H1 (cell line): ENCODE measurements at regions not wholly inside any gene's neighbourhood (a gene's known extent, or its start where the extent isn't known, plus 50 kb on each side); places are given as distances from the start of the nearest gene placed in this dataset.

Source experiments
- CTCF ChIA-PET: fragments of 300-600 bp; sonication (Branson Sonifier 250); formaldehyde crosslinking; loops from one replicate; lab custom pipeline; 2021; ENCODE audit not compliant: partially characterized antibody; lab: Charles Lee
- POLR2A ChIA-PET: fragments of 300-600 bp; sonication (Branson Sonifier 250); formaldehyde crosslinking; loops from one replicate; lab custom pipeline; 2021; ENCODE audit warnings: inconsistent platforms; ENCODE audit not compliant: partially characterized antibody; lab: Charles Lee
- DNase-seq, 2 experiments: peaks; one replicate each; pipeline versions ENCODE4 v3.0.0 to v3.0.0-alpha.2; 2010 to 2022; ENCODE audit warnings: low spot score in 2 of 2, low read depth in 1 of 2, mixed read lengths in 1 of 2
- FAIRE-seq: peaks from 2 replicates; lab custom pipeline; 2011; peaks lifted over from hg19 to GRCh38; lab: Jason Lieb, UNC
- H2AFZ ChIP-seq: 2 replicates; pipeline ENCODE4 v1.8.1; 2012; ENCODE audit warnings: low read length, inconsistent platforms
- H2AK5ac ChIP-seq: 2 replicates; pipeline ENCODE4 v1.6.1; 2013; ENCODE audit warnings: low read depth, low read length
- H2BK120ac ChIP-seq: replicated peaks from 2 replicates; pipeline ENCODE3; 2013; ENCODE audit warnings: low read depth, low read length, inconsistent platforms
- H2BK12ac ChIP-seq: 2 replicates; pipeline ENCODE4 v1.6.1; 2013; ENCODE audit warnings: low read depth, low read length
- H2BK15ac ChIP-seq: 2 replicates; pipeline ENCODE4 v1.6.1; 2013; ENCODE audit warnings: low read length
- H2BK20ac ChIP-seq: 2 replicates; pipeline ENCODE4 v1.6.1; 2013; ENCODE audit warnings: low read length
- H2BK5ac ChIP-seq: 2 replicates; pipeline ENCODE4 v1.6.1; 2013; ENCODE audit warnings: low read depth, low read length
- H3K14ac ChIP-seq: 2 replicates; pipeline ENCODE4 v1.6.1; 2013; ENCODE audit warnings: inconsistent platforms; ENCODE audit not compliant: insufficient read length
- H3K18ac ChIP-seq: 2 replicates; pipeline ENCODE4 v1.6.1; 2013; ENCODE audit warnings: low read length; ENCODE audit errors: extremely low read depth
- H3K23ac ChIP-seq: 2 replicates; pipeline ENCODE4 v1.6.1; 2013; ENCODE audit warnings: inconsistent platforms; ENCODE audit not compliant: insufficient read length
- H3K23me2 ChIP-seq: 2 replicates; pipeline ENCODE4 v1.6.1; 2013; ENCODE audit warnings: low read depth, low read length
- H3K27ac ChIP-seq: 2 replicates; pipeline ENCODE4 v1.6.1; 2011; ENCODE audit warnings: low read depth, low read length, inconsistent platforms
- H3K27me3 ChIP-seq, 4 experiments: replicated peaks in 1 of 4; 1 replicate in 1 of 4; 2 replicates in 3 of 4; pipeline versions ENCODE4 v1.6.1 to v1.8.1; 2011 to 2013; ENCODE audit warnings: low read length in 3 of 4, mild to moderate bottlenecking in 3 of 4, inconsistent platforms in 2 of 4, mixed read lengths in 2 of 4, moderate library complexity in 1 of 4; ENCODE audit not compliant: control insufficient read depth in 3 of 4, insufficient read depth in 3 of 4; ENCODE audit errors: extremely low read depth in 1 of 4
- H3K36me3 ChIP-seq, 4 experiments: 2 replicates each; pipeline versions ENCODE4 v1.6.1 to v1.8.1; 2011 to 2013; ENCODE audit warnings: mild to moderate bottlenecking in 4 of 4, low read length in 3 of 4, moderate library complexity in 2 of 4, control low read depth in 1 of 4, inconsistent platforms in 1 of 4; ENCODE audit not compliant: insufficient read depth in 4 of 4, control insufficient read depth in 2 of 4
- H3K4ac ChIP-seq: replicated peaks from 2 replicates; pipeline ENCODE3; 2013; ENCODE audit warnings: low read length, low read depth, mixed read lengths, inconsistent platforms; ENCODE audit not compliant: insufficient read length
- H3K4me1 ChIP-seq, 4 experiments: replicated peaks in 1 of 4; 1 replicate in 1 of 4; 2 replicates in 3 of 4; pipeline versions ENCODE4 v1.6.1 to v1.8.1; 2011 to 2013; ENCODE audit warnings: low read length in 3 of 4, inconsistent platforms in 2 of 4, mixed read lengths in 1 of 4; ENCODE audit not compliant: insufficient read depth in 4 of 4, control insufficient read depth in 3 of 4
- H3K4me2 ChIP-seq, 2 experiments: 2 replicates each; pipeline versions ENCODE4 v1.6.1 to v1.8.1; 2011 to 2013; ENCODE audit warnings: low read depth in 2 of 2, low read length in 2 of 2, control low read depth in 1 of 2, inconsistent platforms in 1 of 2, mild to moderate bottlenecking in 1 of 2; ENCODE audit not compliant: insufficient read depth in 1 of 2
- H3K4me3 ChIP-seq, 4 experiments: fragments of 200-600, 300-600 bp in 1 of 4; sonication (generic), shearing (Covaris generic), sonication (Bioruptor Twin) in 1 of 4; 2 replicates each; pipeline versions ENCODE4 v1.5.1 to v1.8.1; 2011 to 2016; ENCODE audit warnings: low read length in 4 of 4, low read depth in 3 of 4, control low read depth in 2 of 4, inconsistent platforms in 2 of 4, mild to moderate bottlenecking in 2 of 4, mixed read lengths in 1 of 4, moderate library complexity in 1 of 4; ENCODE audit not compliant: insufficient read depth in 2 of 4; ENCODE audit errors: extremely low read depth in 1 of 4
- H3K56ac ChIP-seq: replicated peaks from 2 replicates; pipeline ENCODE3; 2013; ENCODE audit warnings: low read depth, mild to moderate bottlenecking, mixed read lengths, low read length, inconsistent platforms; ENCODE audit not compliant: insufficient read length
- H3K79me1 ChIP-seq: 2 replicates; pipeline ENCODE4 v1.6.1; 2013; ENCODE audit warnings: low read depth, low read length, control low read depth
- H3K79me2 ChIP-seq, 2 experiments: 2 replicates each; pipeline versions ENCODE4 v1.6.1 to v1.8.1; 2012 to 2013; ENCODE audit warnings: low read length in 2 of 2, mild to moderate bottlenecking in 2 of 2, inconsistent platforms in 1 of 2; ENCODE audit not compliant: insufficient read depth in 2 of 2, control insufficient read depth in 1 of 2
- H3K9ac ChIP-seq, 4 experiments: replicated peaks in 1 of 4; 1 replicate in 1 of 4; 2 replicates in 3 of 4; pipeline versions ENCODE4 v1.6.1 to v1.8.1; 2011 to 2013; ENCODE audit warnings: low read depth in 3 of 4, low read length in 3 of 4, control low read depth in 2 of 4, mild to moderate bottlenecking in 2 of 4, moderate library complexity in 2 of 4, inconsistent platforms in 1 of 4; ENCODE audit errors: extremely low read depth in 1 of 4
- H3K9me3 ChIP-seq, 2 experiments: 2 replicates each; pipeline versions ENCODE4 v1.6.1 to v1.8.1; 2012 to 2013; ENCODE audit warnings: mild to moderate bottlenecking in 2 of 2, moderate library complexity in 2 of 2, control low read depth in 1 of 2, inconsistent platforms in 1 of 2, low read depth in 1 of 2, low read length in 1 of 2, mixed read lengths in 1 of 2; ENCODE audit not compliant: insufficient read depth in 2 of 2
- H4K20me1 ChIP-seq, 2 experiments: replicated peaks in 1 of 2; 2 replicates each; pipeline versions ENCODE3 to v1.8.1; 2011 to 2013; ENCODE audit warnings: inconsistent platforms in 2 of 2, low read length in 2 of 2, mild to moderate bottlenecking in 1 of 2; ENCODE audit not compliant: insufficient read depth in 2 of 2, control insufficient read depth in 1 of 2
- H4K5ac ChIP-seq: 2 replicates; pipeline ENCODE4 v1.6.1; 2013; ENCODE audit warnings: low read length, low read depth, mixed read lengths, inconsistent platforms; ENCODE audit not compliant: insufficient read length
- H4K8ac ChIP-seq: 2 replicates; pipeline ENCODE4 v1.8.0; 2013; ENCODE audit warnings: mild to moderate bottlenecking, moderate library complexity, low read length, inconsistent platforms; ENCODE audit not compliant: insufficient read depth; ENCODE audit errors: extremely low read depth
- H4K91ac ChIP-seq: replicated peaks from 2 replicates; pipeline ENCODE3; 2013; ENCODE audit warnings: low read length, mixed read lengths, inconsistent platforms; ENCODE audit not compliant: insufficient read length
- BRCA1 ChIP-seq: IDR thresholded peaks from 2 replicates; pipeline ENCODE4 v1.6.1; 2012; ENCODE audit warnings: low read depth, low read length, improper control_type of control experiment
- CBX5 ChIP-seq: fragments of 300-800, 300-1000 bp; sonication (generic); IDR thresholded peaks from 2 replicates; pipeline ENCODE4 v1.7.1; 2016; ENCODE audit warnings: antibody characterized with exemption, low read length, low read depth
- CHD1 ChIP-seq: IDR thresholded peaks from 2 replicates; pipeline ENCODE4 v1.6.1; 2012; ENCODE audit warnings: low read depth, low read length, improper control_type of control experiment
- CTBP2 ChIP-seq: IDR thresholded peaks from 2 replicates; pipeline ENCODE4 v1.7.0; 2011; ENCODE audit warnings: borderline replicate concordance, mild to moderate bottlenecking, moderate library complexity, mixed read lengths, low read length; ENCODE audit not compliant: insufficient read depth, insufficient read length
- GABPA ChIP-seq: IDR thresholded peaks from 2 replicates; pipeline ENCODE4 v1.6.1; 2011; ENCODE audit warnings: mild to moderate bottlenecking, low read length, moderate library complexity, borderline replicate concordance; ENCODE audit not compliant: insufficient read depth
- JUND ChIP-seq: IDR thresholded peaks from 2 replicates; pipeline ENCODE4 v1.6.1; 2011; ENCODE audit warnings: mild to moderate bottlenecking, improper control_type of control experiment, low read length
- PHF8 ChIP-seq: fragments of 200-600 bp; sonication (generic); conservative IDR thresholded peaks from 2 replicates; pipeline ENCODE4 v1.7.1; 2012; ENCODE audit warnings: low read depth, mild to moderate bottlenecking, inconsistent platforms, low read length, moderate library complexity
- RAD21 ChIP-seq, 2 experiments: IDR thresholded peaks in 1 of 2; conservative IDR thresholded peaks in 1 of 2; 2 replicates each; pipeline ENCODE4 v1.6.1; 2011; ENCODE audit warnings: low read depth in 2 of 2, low read length in 2 of 2, improper control_type of control experiment in 1 of 2, inconsistent platforms in 1 of 2, mild to moderate bottlenecking in 1 of 2, moderate library complexity in 1 of 2
- SIX5 ChIP-seq: IDR thresholded peaks from 2 replicates; pipeline ENCODE4 v1.6.1; 2011; ENCODE audit warnings: mild to moderate bottlenecking, low read depth, low read length
- YY1 ChIP-seq: IDR thresholded peaks from 2 replicates; pipeline ENCODE4 v1.6.1; 2011; ENCODE audit warnings: low read depth, mild to moderate bottlenecking, low read length
- WGBS, 2 experiments: shearing (Covaris generic) in 1 of 2; methylation state at CpG; one replicate each; pipeline versions ENCODE4 v1.1.6 to v1.1.7; 2013 to 2015; ENCODE audit warnings: low lambda C conversion rate in 2 of 2, mixed read lengths in 2 of 2, inconsistent platforms in 1 of 2, low coverage in 1 of 2, missing lambda C conversion rate in 1 of 2; ENCODE audit not compliant: insufficient replicate concordance in 2 of 2, insufficient coverage in 1 of 2, insufficient read length in 1 of 2; ENCODE audit errors: extremely low coverage in 1 of 2, missing lambda C conversion rate in 1 of 2; 5-methylcytosine and 5-hydroxymethylcytosine counted together
- TF ChIP-seq, protein P1 (sequence below), 3 experiments: IDR thresholded peaks; 1 replicate in 2 of 3; 2 replicates in 1 of 3; pipeline versions ENCODE4 v1.5.1 to v1.6.1; 2011; ENCODE audit warnings: low read length in 3 of 3, mild to moderate bottlenecking in 3 of 3, inconsistent platforms in 2 of 3, low read depth in 1 of 3, moderate library complexity in 1 of 3; ENCODE audit not compliant: insufficient read depth in 1 of 3; ENCODE audit errors: control extremely low read depth in 1 of 3
- TF ChIP-seq, protein P2 (sequence below): IDR thresholded peaks from 2 replicates; pipeline ENCODE4 v1.6.1; 2012; ENCODE audit warnings: inconsistent platforms

DNA sequence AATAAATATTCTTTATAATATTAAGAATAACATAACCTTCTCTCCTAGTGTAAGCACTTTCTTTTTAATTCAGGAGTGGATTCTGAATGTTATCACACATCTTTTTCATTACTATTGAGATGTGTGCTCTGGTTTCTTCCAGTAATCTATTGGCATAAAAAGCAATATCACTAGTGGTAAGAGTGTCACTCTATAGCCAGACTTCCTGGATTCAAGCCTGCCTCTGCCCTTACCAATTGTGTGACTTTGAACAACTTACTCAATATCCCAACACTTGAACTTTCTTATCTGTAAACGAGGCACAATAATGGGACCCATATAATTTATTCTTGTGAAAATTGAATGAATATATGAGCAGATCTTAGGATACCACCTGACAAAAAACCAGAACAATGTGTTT lies 71.0 kb downstream of the SEM1 start:
- Histone ChIP-seq H3K9me3 (no peaks in the 10 kb centered on the region), H3K14ac (no peak overlapping the region), H3K4me1 (no peaks in the 10 kb centered on the region), H3K79me1 (no peaks in the 10 kb centered on the region), H3K23me2 (no peaks in the 10 kb centered on the region), H2AK5ac (no peak overlapping the region), H3K36me3 (no peaks in the 10 kb centered on the region), H2BK15ac (no peak overlapping the region), H3K9ac (no peak overlapping the region), H3K23ac (no peak overlapping the region), H3K4me3 (no peak overlapping the region), H2BK5ac (no peak overlapping the region), H3K56ac (no peak overlapping the region), H2AFZ (no peak overlapping the region), H2BK120ac (no peak overlapping the region), H4K8ac (no peak overlapping the region), H2BK12ac (no peak overlapping the region), H3K18ac (no peak overlapping the region), H3K4me2 (no peak overlapping the region), H3K79me2 (no peaks in the 10 kb centered on the region), H3K4ac (no peak overlapping the region), H4K20me1 (no peaks in the 10 kb centered on the region), H3K27me3 (no peaks in the 10 kb centered on the region), H3K27ac (no peak overlapping the region), H2BK20ac (no peak overlapping the region), H4K5ac (no peak overlapping the region), H4K91ac (no peak overlapping the region)
- 74% methylated on average over 1 of the region's 1 CpG; no CpG with 5 or more reads in 1 of the 2 experiments for WGBS, 2 experiments
- ChIA-PET CTCF (no interaction called here), POLR2A (no interaction called here)
- no peak for FAIRE-seq
- no peak for DNase-seq
- TF ChIP-seq YY1, result no peak
- TF ChIP-seq CTBP2, result no peak
- TF ChIP-seq, protein P1, sequence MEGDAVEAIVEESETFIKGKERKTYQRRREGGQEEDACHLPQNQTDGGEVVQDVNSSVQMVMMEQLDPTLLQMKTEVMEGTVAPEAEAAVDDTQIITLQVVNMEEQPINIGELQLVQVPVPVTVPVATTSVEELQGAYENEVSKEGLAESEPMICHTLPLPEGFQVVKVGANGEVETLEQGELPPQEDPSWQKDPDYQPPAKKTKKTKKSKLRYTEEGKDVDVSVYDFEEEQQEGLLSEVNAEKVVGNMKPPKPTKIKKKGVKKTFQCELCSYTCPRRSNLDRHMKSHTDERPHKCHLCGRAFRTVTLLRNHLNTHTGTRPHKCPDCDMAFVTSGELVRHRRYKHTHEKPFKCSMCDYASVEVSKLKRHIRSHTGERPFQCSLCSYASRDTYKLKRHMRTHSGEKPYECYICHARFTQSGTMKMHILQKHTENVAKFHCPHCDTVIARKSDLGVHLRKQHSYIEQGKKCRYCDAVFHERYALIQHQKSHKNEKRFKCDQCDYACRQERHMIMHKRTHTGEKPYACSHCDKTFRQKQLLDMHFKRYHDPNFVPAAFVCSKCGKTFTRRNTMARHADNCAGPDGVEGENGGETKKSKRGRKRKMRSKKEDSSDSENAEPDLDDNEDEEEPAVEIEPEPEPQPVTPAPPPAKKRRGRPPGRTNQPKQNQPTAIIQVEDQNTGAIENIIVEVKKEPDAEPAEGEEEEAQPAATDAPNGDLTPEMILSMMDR (IDR thresholded peaks at IDR 0.05; ENCODE audit: control extremely low read depth in 1 of 3, insufficient read depth in 1 of 3, low read depth in 1 of 3, low read length in 3 of 3), result no peak
- no peak for TF ChIP-seq CBX5
- no peak for TF ChIP-seq SIX5
- TF ChIP-seq PHF8, result no peak
- TF ChIP-seq JUND, result no peak
- no peak for TF ChIP-seq BRCA1
- TF ChIP-seq CHD1, result no peak
- TF ChIP-seq, protein P2, sequence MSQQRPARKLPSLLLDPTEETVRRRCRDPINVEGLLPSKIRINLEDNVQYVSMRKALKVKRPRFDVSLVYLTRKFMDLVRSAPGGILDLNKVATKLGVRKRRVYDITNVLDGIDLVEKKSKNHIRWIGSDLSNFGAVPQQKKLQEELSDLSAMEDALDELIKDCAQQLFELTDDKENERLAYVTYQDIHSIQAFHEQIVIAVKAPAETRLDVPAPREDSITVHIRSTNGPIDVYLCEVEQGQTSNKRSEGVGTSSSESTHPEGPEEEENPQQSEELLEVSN, result no peak
- TF ChIP-seq RAD21 (IDR thresholded peaks at IDR 0.05 in 1 of 2, conservative IDR thresholded peaks at IDR 0.05 in 1 of 2; ENCODE audit: low read depth in 2 of 2, low read length in 2 of 2), result no peak
- no peak for TF ChIP-seq GABPA
